OCI-LY1 (cell line): ENCODE measurements at regions not wholly inside any gene's neighbourhood (a gene's known extent, or its start where the extent isn't known, plus 50 kb on each side); places are given as distances from the start of the nearest gene placed in this dataset.

Experiments used
- H2AFZ ChIP-seq: fragments of 200-600 bp; sonication (generic), shearing (Covaris generic); 2 replicates; pipeline ENCODE4 v1.6.0; 2014; ENCODE audit warnings: antibody characterized with exemption, mild to moderate bottlenecking, low read length
- H3F3A ChIP-seq: fragments of 200-600 bp; sonication (generic), shearing (Covaris generic); 2 replicates; pipeline ENCODE4 v1.6.0; 2014; ENCODE audit warnings: mild to moderate bottlenecking, antibody characterized with exemption, low read length, moderate library complexity; ENCODE audit not compliant: insufficient read depth
- H3K27ac ChIP-seq: fragments of 200-600 bp; sonication (generic); 2 replicates; pipeline ENCODE4 v1.5.1; 2014; ENCODE audit warnings: low read length, mixed run types, mild to moderate bottlenecking, low read depth; ENCODE audit not compliant: poor library complexity, severe bottlenecking
- H3K27me3 ChIP-seq: fragments of 200-600 bp; sonication (generic); 2 replicates; pipeline ENCODE4 v1.6.0; 2014; ENCODE audit warnings: antibody characterized with exemption, mild to moderate bottlenecking, low read length, moderate library complexity; ENCODE audit not compliant: insufficient read depth
- H3K36me3 ChIP-seq: fragments of 200-600 bp; sonication (generic); 2 replicates; pipeline ENCODE4 v1.6.1; 2014; ENCODE audit warnings: mild to moderate bottlenecking, antibody characterized with exemption, low read length, moderate library complexity, mixed read lengths; ENCODE audit not compliant: insufficient read depth
- H3K4me1 ChIP-seq: fragments of 200-600 bp; sonication (generic); 2 replicates; pipeline ENCODE4 v1.5.1; 2014; ENCODE audit warnings: mild to moderate bottlenecking, low read length, moderate library complexity; ENCODE audit not compliant: insufficient read depth, severe bottlenecking
- H3K4me2 ChIP-seq: fragments of 200-600 bp; sonication (generic), shearing (Covaris generic); 2 replicates; pipeline ENCODE4 v1.6.1; 2014; ENCODE audit warnings: low read length
- H3K4me3 ChIP-seq: fragments of 200-600 bp; sonication (generic); 2 replicates; pipeline ENCODE4 v1.5.1; 2014; ENCODE audit warnings: low read length, low read depth, mild to moderate bottlenecking, mixed read lengths; ENCODE audit not compliant: poor library complexity, severe bottlenecking
- H3K79me2 ChIP-seq: fragments of 200-600 bp; shearing (Covaris generic); 2 replicates; pipeline ENCODE4 v1.6.1; 2016; ENCODE audit warnings: mixed run types, low read length, mixed read lengths; ENCODE audit not compliant: insufficient read depth
- H3K9ac ChIP-seq: fragments of 200-600 bp; sonication (generic), shearing (Covaris generic); 2 replicates; pipeline ENCODE4 v1.6.1; 2014; ENCODE audit warnings: mild to moderate bottlenecking, low read length, mixed read lengths
- H3K9me2 ChIP-seq: fragments of 200-600 bp; sonication (generic), shearing (Covaris generic); 2 replicates; pipeline ENCODE4 v1.6.1; 2014; ENCODE audit warnings: low read depth, mild to moderate bottlenecking, low read length, mixed read lengths
- H3K9me3 ChIP-seq: fragments of 200-600 bp; shearing (Covaris generic); 2 replicates; pipeline ENCODE4 v1.6.1; 2014; ENCODE audit warnings: low read length, mixed read lengths
- H4K20me1 ChIP-seq: fragments of 200-600 bp; sonication (generic), shearing (Covaris generic); 2 replicates; pipeline ENCODE4 v1.6.0; 2016; ENCODE audit warnings: mild to moderate bottlenecking, low read length; ENCODE audit not compliant: insufficient read depth
- EZH2 ChIP-seq: fragments of 200-600 bp; sonication (generic), shearing (Covaris generic); IDR thresholded peaks from 2 replicates; pipeline ENCODE4 v1.8.0; 2017; ENCODE audit warnings: borderline replicate concordance, mixed run types, mild to moderate bottlenecking, antibody characterized with exemption, low read length, moderate library complexity, mixed read lengths
- TF ChIP-seq, protein P1 (sequence below): fragments of 200-600 bp; sonication (generic), shearing (Covaris generic); IDR thresholded peaks from 2 replicates; pipeline ENCODE4 v1.5.1; 2017; ENCODE audit warnings: mild to moderate bottlenecking, antibody characterized with exemption, low read length, moderate library complexity, mixed read lengths

GRCh38 chr14:45907782-45908181, 654.8 kb upstream of the MIS18BP1 start:
- H3K9ac ChIP-seq, result no peak overlapping the region
- H3K27me3 ChIP-seq, result no peaks in the 10 kb centered on the region
- H3K27ac ChIP-seq, result no peak overlapping the region
- no peaks in the 10 kb centered on the region for H3K4me1 ChIP-seq
- no peak overlapping the region for H3K4me2 ChIP-seq
- H3K9me2 ChIP-seq, result no peaks in the 10 kb centered on the region
- H3K4me3 ChIP-seq, result no peak overlapping the region
- no peaks in the 10 kb centered on the region for H3K36me3 ChIP-seq
- H3K9me3 ChIP-seq, result no peaks in the 10 kb centered on the region
- H2AFZ ChIP-seq, result no peak overlapping the region
- no peaks in the 10 kb centered on the region for H3F3A ChIP-seq
- no peaks in the 10 kb centered on the region for H3K79me2 ChIP-seq
- no peak for TF ChIP-seq EZH2
- TF ChIP-seq, protein P1, sequence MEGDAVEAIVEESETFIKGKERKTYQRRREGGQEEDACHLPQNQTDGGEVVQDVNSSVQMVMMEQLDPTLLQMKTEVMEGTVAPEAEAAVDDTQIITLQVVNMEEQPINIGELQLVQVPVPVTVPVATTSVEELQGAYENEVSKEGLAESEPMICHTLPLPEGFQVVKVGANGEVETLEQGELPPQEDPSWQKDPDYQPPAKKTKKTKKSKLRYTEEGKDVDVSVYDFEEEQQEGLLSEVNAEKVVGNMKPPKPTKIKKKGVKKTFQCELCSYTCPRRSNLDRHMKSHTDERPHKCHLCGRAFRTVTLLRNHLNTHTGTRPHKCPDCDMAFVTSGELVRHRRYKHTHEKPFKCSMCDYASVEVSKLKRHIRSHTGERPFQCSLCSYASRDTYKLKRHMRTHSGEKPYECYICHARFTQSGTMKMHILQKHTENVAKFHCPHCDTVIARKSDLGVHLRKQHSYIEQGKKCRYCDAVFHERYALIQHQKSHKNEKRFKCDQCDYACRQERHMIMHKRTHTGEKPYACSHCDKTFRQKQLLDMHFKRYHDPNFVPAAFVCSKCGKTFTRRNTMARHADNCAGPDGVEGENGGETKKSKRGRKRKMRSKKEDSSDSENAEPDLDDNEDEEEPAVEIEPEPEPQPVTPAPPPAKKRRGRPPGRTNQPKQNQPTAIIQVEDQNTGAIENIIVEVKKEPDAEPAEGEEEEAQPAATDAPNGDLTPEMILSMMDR, result no peak
- no peaks in the 10 kb centered on the region for H4K20me1 ChIP-seq

GRCh38 chr14:45906257-45906656, 653.3 kb upstream of the MIS18BP1 start:
- H3K79me2 ChIP-seq, result no peaks in the 10 kb centered on the region
- H3K9ac ChIP-seq, result no peak overlapping the region
- H3K4me1 ChIP-seq, result no peaks in the 10 kb centered on the region
- no peaks in the 10 kb centered on the region for H3K27me3 ChIP-seq
- H3K27ac ChIP-seq, result no peak overlapping the region
- no peak overlapping the region for H3K4me2 ChIP-seq
- no peaks in the 10 kb centered on the region for H3F3A ChIP-seq
- no peaks in the 10 kb centered on the region for H3K9me2 ChIP-seq
- H2AFZ ChIP-seq, result no peak overlapping the region
- no peaks in the 10 kb centered on the region for H3K36me3 ChIP-seq
- H4K20me1 ChIP-seq, result no peaks in the 10 kb centered on the region
- H3K4me3 ChIP-seq, result no peak overlapping the region
- TF ChIP-seq, protein P1, result no peak
- TF ChIP-seq EZH2, result no peak
- H3K9me3 ChIP-seq, result no peaks in the 10 kb centered on the region

GRCh38 chr14:45905672-45906071, 652.7 kb upstream of the MIS18BP1 start:
- H4K20me1 ChIP-seq, result no peaks in the 10 kb centered on the region
- no peak overlapping the region for H3K4me3 ChIP-seq
- no peak for TF ChIP-seq EZH2
- TF ChIP-seq, protein P1, result no peak
- no peaks in the 10 kb centered on the region for H3K79me2 ChIP-seq
- H3K4me1 ChIP-seq, result no peaks in the 10 kb centered on the region
- H3K27me3 ChIP-seq, result no peaks in the 10 kb centered on the region
- H3F3A ChIP-seq, result no peaks in the 10 kb centered on the region
- H2AFZ ChIP-seq, result no peak overlapping the region
- no peak overlapping the region for H3K27ac ChIP-seq
- no peaks in the 10 kb centered on the region for H3K9me3 ChIP-seq
- H3K9me2 ChIP-seq, result no peaks in the 10 kb centered on the region
- no peak overlapping the region for H3K4me2 ChIP-seq
- H3K9ac ChIP-seq, result no peak overlapping the region
- no peaks in the 10 kb centered on the region for H3K36me3 ChIP-seq
